GM11168 (cell line): ENCODE measurements at regions not wholly inside any gene's neighbourhood (a gene's known extent, or its start where the extent isn't known, plus 50 kb on each side); places are given as distances from the start of the nearest gene placed in this dataset.
"Not testable (repeated sequence)": the region's sequence is repeated elsewhere in the genome, so short reads cannot be mapped to it uniquely, and the experiment has no call there.

Experiments
- in situ Hi-C: fragments of 300-500 bp; cut with MboI; formaldehyde crosslinking; loops from one replicate; pipeline ENCODE4 v1.12.0; 2022; ENCODE audit warnings: low sequenced_read_pairs; ENCODE audit not compliant: unreplicated experiment

DNA sequence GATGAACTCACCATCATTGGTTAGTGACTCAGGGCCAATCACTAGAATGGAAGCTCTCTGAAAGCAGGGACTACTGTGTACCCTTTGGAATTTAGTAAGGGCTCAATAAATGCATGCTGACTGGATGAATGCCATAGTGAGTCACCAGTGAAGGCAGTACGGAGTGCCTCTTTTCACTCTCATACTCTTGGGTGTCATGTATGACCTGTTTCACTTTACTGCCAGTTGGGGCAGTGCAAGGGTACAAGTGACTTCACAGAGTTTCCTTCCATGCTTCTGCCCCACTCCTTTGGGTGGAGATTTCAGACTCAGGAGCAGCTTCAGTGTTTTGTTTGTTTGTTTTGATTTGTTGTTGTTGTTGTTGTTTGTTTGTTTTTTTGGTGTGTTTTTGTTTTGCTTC lies 57.7 kb downstream of the SOX3 start:
- in situ Hi-C loops: no loop called here

DNA sequence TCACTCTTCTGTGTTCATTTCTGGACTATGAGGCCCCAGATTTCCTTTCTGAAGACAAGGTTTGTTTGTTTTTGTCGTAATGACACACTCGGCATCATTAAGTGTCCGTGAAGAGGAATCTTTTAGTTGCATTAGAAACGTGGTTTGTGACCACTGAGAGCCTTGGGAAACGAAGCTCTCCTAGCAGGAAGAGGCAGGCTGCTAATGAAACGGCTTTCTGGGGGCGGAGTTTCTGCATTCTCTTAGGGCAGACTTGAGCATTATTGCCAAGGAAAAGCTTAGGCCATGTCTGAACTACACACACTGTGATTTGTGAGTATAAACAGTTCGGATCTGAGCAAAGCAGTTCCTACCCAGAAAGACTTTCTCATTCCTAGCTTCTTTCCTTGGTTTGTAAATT lies 64.0 kb downstream of the SOX3 start:
- in situ Hi-C loops: no loop called here

DNA sequence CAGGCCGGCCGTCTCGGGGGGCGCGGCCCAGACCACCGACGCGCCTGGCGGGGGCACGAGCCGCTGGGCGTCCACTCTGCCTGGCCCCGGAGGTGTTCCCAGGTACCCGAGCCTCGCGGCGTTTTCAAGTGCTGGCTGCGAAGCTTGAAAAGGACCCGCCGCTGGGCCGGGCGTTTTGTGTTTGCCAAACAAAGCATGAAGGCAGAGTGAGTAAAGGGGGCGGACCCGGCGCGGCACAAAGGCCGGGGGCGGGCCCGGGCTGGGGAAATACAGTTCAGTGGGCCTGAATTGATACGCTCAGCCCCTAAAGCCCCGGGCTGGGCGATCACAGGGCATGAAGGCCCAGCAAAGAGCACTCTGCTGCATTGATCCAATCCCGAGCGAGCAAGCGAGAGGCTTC lies 65.4 kb downstream of the SOX3 start:
- in situ Hi-C loops: no loop called here

DNA sequence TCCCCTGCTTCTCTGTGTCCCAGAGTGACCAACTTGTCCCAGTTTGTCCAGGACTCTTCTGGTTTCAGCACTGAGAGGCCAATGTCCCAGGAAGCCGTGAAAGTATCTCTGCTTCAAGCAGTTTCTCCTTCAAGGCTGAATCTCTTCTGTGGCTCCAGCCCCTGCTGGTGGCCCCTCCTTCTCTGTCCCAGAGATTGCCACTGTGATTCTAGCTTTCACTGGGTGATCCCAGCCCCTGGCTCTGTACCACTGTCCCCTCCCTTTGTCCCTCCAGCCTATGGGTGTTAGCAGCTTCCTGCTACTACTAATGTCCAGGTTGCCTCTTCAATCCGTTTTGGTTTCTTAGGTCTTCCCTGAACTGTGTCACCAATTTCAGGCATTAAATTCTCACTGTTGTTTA lies 70.5 kb downstream of the SOX3 start:
- in situ Hi-C loops: no loop called here

DNA sequence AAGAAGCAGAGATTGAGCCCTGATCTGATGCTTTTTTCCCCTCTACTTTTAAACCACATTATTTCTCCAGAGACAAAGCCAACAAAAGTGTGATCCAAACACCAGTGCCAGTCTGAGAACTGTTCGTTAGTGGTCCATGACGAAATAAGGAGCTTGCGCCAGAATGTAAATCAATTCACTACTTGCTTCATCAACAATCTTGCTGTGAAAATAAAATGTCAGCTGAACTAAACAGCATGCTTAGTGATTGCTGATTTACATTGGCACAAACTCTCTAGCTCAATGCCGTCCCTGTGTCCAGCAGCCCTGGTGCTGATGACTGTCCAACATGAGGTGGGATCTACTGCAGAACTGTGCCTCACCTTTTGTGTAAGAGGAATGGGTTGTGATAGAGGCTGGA lies 71.3 kb downstream of the SOX3 start:
- in situ Hi-C loops: no loop called here

DNA sequence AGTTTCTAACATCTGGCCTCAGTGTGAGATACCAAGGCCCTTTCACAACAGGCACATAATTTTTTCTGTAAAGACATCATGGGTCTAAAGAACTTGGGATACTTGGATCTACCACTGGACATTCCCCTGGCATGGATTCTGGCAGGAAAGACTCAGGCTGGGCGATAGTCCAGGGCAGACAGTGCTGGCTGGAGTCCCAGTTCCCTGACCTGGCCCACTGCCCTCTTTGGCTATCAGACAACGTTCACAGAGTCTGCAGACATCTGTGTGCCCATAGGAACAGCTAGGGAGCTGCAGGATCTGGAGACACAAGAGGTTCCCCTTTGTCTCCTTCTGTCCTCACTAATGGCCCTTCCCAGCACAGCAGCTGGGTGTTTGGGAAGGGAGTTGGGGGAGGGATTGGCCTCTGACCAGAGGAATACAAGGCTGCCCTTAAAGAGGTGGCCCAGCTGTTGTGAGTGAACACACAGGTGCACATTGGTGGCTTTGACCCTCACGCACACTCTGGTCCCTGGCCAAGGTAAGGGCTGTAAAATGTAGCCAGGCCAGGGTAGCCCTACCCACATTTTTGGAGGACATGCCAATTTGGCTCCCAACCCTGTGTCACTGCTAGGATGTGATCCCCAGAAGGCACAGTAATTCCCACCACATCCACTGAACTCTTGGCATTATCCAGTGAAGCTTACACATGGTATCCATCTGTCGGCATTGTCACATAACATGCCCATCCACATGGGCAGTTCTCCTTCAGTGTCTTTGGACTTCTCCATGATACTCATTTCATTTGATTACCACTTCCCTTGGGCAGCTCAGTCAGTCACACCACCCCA lies 72.3 kb downstream of the SOX3 start:
- in situ Hi-C loops: no loop called here

DNA sequence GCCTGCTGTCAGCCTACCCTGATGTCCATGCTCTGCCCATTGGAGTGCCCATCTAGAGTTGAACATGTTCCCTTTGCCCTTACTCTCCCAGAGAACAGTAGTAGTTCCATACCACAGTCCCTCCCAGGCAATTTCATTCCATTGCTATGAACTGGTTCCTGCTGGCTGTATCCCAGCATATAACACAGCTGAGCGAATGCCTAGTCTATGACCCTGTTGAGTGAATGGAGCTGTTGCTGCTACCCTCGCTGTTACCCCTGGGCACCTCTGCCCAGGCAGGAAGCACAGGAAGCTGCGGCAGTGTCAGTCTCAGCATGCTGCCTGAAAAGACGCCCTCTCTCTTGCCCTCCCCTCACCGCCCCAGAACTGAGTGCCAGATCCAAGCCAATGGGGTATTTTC lies 73.3 kb downstream of the SOX3 start:
- in situ Hi-C loops: no loop called here

DNA sequence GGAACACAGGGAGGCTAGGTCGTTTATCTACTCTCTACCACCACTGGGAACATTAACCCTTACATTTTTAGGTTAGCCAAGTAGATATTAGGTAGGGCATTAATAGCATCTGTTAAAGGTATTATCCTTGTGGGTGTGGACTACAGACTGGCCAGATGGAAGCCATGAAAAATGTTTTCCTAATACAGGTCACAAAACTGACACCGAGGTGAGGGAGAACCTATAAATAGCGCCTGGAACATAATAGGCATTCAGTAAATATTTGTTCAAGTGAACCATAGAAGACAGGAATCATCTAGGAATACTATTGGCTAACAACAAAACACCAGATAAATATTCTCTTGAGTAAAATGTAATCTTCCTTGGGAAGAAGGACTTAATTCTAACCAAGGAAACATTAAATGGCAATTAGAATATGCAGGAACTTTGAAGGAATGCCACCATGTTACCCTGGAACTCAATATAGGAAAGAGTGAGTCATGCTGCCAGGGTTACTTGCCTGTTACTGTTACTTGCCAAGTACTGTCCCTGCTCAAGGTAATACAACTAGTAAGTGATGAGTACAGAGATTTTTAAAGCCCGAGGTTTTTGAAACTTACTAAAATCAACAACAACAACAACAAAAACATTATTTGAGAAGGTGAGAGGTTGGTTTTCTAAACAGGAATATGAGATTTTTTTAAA lies 79.0 kb downstream of the SOX3 start:
- in situ Hi-C loops: no loop called here

DNA sequence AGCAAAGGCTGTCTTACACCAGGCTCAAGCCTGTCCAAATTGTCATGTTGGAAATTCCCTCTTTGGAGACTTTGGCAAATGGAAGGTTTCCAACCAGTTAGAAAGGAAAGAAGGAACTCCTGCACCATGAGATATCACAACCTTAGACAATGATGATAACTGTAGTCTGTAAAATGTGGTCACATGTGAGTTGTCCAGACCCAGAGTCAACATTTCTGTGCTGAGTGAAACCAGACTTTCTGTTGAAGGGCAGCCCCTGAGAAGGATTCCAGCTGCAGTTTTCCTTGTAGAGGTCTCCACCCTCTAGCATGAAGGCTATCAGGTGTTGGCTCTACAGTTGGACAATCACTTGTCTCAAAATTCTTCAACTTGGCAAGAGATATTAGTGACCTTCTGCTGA lies 82.4 kb downstream of the SOX3 start:
- in situ Hi-C loops: no loop called here

DNA sequence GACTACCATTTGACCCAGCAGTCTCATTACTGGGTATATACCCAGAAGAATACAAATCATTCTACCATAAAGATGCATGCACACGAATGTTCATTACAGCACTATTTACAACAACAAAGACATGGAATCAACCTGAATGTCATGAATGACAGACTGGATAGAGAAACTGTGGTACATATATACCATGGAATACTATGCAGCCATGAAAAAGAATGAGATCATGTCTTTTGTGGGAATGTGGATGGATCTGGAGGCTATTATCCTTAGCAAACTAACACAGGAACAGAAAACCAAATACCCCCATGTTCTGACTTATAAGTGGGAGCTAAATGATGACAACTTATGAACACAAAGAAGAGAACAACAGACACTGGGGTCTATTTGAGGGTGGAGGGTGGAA lies 102.7 kb downstream of the SOX3 start:
- in situ Hi-C loops: not testable (repeated sequence)

DNA sequence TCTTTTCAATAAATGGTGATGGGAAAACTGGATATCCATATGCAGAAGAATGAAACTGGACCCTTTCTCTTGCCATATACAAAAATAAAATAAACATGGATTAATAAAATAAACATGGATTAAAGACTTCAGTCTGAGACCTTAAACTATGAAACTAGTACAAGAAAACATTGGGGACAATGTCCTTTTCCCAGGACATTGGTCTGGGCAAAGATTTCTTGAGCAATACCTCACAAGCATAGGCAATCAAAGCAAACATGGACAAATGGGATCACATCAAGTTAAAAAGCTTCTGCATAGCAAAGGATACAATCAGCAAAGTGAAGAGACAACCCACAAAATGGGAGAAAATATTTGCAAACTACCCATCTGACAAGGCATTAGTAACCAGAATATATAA lies 108.5 kb downstream of the SOX3 start:
- in situ Hi-C loops: not testable (repeated sequence)

DNA sequence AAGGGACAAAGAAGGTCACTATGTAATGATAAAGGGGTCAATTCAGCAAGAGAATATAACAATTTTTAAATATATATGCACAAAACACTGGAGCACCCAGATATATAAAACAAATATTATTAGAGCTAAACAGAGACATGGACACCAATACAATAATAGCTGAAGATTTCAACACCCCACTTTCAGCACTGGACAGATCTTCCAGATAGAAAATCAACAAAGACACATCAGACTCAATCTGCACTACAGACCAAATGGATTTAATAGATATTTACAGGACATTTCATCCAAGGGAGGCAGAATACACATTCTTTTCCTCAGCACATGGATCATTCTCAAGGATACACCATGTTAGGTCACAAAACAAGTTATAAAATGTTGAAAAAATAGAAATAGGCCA lies 111.4 kb downstream of the SOX3 start:
- in situ Hi-C loops: no loop called here

DNA sequence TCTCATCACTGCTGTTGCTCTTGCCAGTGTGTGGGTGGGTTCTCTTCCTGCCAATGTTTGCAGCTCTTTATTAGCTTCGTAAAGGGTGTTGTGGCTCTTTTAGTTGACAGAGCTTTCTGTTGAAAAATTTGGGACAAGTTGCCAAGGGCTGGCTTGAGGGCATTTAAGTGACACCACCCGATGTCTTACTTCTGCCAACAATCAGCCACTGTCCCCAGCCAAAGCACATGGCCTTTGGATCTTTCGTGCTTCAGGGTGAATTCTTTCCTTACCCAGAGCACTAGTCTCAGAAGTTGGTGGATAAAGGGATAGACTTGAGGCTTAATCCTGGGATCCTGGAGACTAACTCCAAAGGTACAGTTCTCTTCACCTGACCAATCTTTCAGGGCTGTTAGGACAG lies 113.6 kb downstream of the SOX3 start:
- in situ Hi-C loops: no loop called here

DNA sequence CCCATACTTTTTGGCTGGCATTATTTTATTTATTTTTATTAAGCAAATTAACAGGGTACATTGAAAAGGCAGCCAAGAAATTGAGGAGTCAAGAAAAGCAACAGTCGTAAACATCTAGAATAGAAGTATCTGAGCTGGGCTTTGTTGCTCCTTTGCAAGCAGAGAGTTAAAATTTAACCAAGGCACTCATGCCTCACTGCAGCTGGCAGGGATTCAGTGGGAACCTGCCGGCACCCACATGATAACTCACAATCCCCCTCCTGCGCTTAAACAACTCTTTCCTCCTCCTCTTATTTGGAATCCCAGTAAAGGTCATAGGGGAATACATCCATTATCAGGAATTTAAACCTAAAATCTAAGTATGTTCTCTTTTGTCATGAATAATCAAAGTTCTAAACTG lies 115.5 kb downstream of the SOX3 start:
- in situ Hi-C loops: no loop called here

DNA sequence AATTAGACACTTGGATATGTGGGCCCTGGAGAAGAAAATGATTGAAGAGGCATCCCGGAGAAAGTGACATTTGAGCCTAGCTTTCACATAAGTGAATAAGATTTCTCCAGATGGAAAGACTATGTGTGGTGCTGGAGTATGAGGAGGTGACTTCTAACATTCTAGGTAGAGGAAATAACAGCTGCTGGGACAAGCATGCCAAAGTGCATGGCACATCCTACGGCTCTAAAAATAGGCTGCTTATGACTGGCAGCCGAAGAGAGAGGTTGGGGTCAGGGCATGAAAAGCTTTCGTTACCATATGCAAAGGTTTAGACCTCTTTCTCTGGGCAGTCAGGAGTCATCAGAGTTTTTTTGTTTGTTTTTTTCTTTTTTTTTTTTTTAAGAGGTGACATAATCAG lies 142.0 kb downstream of the SOX3 start:
- in situ Hi-C loops: no loop called here

DNA sequence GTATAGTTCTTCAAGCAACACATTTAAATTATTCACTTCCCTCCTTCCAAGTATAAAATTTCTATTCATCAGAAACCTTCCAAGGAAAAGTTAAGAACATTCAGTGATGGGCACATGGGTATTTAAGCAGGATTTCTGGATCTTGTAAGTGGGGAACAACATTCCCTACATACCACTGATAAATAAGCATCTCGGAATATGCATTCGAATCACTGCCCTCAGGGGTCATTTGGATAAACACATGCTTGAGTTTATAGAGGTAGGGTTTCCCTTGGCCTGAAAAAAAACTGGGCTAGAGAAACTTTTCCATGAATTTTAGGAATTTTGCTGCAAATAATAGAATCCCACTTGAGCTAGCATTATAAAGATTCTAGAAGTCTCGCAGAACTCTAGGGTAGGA lies 143.9 kb downstream of the SOX3 start:
- in situ Hi-C loops: no loop called here

DNA sequence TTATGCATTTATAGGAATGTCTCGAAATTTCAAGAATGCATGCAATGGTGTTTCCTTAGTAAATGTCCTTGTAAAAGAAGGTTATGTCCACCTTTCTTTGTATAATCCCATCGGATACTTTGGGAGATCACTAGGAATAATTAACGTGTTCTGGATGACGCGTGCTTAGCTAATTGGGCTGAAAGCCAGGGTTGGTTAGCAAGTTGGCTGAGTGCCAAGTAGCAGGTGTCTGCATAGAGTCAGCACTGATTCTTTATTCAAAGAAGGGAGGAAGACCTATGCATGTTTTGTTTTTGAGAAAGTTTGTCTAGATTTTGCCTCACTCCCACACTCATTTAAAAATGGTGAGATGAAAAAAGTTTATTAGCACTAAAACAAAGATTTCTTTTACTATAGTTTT lies 144.6 kb downstream of the SOX3 start:
- in situ Hi-C loops: no loop called here

DNA sequence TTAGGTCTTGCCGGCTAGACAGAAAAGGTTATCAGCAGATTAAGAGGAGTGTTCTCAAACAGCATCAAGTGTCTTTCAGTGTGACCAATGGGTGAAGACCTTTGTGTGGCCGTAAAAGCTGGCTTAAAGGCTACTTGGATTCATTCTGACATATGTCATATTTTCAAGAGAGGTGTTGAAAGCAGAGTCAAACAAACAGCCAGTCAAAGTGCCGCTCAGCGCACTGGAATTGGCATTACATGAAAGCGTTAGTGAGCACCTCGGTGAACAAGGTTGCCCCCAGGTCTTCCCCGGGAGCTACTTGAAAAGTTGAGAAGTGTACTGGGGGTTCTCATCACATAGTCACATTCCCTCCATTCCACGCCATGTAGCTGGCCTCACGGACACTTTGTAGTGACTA lies 148.9 kb downstream of the SOX3 start:
- in situ Hi-C loops: no loop called here

DNA sequence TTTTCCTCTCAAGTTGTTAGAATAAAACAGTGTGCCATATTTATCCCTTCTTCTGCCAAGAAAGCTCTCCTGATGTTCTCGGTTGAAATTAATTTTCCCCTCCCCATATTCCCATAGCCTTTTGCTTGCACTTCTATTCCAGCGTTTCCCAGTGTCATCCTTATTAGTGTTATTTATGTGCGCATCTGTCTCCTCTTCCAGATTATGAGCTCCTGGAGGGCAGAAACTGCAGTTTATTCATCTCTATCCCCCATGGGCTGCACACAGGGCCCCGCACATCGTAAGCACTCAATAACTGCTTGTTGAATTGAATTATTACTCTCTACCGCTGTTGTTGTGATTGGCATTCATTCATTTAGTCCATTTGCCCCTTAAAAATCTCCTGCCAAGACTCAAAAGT lies 149.4 kb downstream of the SOX3 start:
- in situ Hi-C loops: no loop called here

DNA sequence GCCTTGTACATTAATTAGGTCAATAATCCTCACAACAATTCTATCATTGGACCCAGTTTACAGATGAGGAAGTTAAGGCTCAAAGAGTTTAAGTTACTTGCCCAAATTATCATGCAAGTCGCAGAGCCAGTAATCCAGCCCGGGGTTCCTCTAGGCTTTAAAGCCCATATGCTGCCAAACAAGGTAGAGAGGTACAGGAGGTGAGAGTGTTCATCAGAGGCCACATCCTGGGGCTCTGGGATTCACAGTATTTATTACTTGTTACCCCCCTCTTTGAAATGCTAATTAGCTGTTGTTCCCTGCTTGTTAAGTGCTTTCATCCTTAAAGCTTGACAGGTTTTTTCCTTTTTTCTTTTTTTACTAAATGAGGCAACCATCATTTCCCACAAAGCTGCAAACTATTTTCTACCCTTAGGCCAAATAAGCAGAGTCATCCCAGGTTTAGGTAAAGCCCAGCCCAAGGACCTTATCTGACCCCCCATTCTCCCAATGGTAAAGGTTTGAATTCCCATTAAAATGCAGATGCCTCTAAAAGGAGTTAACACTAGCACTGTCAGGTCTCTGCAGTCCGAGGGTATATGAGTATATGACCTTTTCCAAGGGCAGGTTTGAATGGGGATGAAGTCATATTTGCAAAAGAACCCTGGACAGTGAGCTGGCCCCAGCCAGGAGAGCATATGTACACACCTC lies 150.3 kb downstream of the SOX3 start:
- in situ Hi-C loops: no loop called here

DNA sequence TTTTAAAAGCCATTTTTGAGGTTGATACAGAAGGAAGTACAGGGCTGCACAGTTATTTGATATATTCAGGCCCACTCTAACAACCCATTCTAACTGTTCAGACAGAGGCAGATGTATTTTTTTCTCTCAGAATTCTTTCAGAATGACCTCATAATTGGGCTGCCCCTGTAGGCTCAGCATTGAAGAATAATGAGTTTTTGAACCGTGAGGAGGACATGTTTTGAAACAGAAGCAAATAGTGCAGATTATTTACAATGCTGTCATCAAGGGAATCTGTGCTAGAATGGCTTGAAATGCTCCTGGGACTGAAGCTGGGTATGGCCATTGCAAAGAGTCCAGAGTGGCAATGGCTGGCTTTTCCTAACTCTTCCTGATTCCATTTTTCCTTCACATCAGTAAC lies 158.1 kb downstream of the SOX3 start:
- in situ Hi-C loops: no loop called here
